HG03139 (cell line): ENCODE measurements at regions not wholly inside any gene's neighbourhood (a gene's known extent, or its start where the extent isn't known, plus 50 kb on each side); places are given as distances from the start of the nearest gene placed in this dataset.

Source experiments
- ATAC-seq: cut with Tn5 transposase; IDR thresholded peaks from one replicate; pipeline ENCODE4 v1.9.1; 2021; ENCODE audit not compliant: unreplicated experiment

GRCh38 chr13:53623146-53623545 is 594.5 kb downstream of the OLFM4 start:
- ATAC-seq, result no peak

DNA sequence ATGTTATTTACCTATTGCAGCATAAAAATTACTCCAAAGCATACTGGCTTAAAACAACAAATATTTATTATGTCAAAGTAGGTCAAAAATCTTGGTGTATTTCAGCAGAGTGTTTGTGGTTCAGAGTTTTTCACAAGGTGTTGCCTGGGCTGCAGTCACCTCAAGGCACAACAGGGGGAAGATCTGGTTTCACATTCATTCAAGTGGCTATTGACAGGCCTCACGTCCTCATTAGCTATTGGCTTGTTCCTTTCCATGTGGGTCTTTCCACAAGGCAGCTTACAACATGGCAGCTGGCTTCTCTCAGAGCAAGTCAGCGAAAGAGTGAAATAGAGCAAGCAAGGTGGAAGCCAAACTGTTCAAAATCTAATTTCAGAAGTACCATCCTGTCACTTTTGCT is 602.9 kb downstream of the OLFM4 start:
- no peak for ATAC-seq

GRCh38 chr13:53638040-53638439 is 609.4 kb downstream of the OLFM4 start:
- no peak for ATAC-seq

GRCh38 chr13:53642306-53642705 is 613.7 kb downstream of the OLFM4 start:
- ATAC-seq, result no peak

- ATAC-seq, result no peak
These were observed 620.1 kb downstream of the OLFM4 start for GRCh38 chr13:53648673-53649072.

GRCh38 chr13:53672005-53672404 is 643.4 kb downstream of the OLFM4 start:
- ATAC-seq, result no peak

DNA sequence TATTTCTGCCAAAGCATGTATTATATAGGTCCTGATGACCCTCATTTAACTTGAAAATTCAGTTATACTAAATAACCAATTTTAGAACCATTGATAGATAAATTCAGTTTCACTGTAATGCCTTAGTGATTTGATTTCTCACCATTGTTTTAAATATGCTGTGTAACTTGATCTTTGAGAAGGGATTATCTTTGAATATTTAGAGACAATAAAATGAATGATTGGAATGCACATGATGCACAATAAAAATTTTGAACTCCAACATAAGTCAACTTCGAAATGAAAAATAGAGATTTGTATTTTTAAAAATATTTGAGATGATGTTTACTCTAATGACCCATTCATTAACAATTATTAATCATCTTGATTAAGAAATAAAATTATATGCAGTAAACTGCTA is 654.5 kb downstream of the OLFM4 start:
- no peak for ATAC-seq

DNA sequence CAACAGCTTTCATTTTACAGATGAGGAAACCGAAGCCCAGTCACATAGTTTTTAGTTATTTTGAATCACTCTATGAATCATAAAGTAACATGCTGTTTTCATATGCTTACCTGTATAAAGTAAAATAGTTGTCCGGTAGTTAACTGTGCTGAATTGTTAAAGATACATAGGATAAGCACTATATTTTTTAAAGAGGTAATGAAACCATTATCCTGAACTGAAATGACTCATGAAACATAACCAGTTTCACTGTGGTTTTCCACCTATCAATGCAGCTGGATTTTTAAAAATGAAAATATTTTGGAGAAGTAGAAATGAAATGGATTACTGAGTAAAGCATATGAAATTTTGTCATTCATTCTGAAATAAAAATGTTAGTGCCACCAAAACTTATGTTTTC is 655.0 kb downstream of the OLFM4 start:
- ATAC-seq, result no peak

DNA sequence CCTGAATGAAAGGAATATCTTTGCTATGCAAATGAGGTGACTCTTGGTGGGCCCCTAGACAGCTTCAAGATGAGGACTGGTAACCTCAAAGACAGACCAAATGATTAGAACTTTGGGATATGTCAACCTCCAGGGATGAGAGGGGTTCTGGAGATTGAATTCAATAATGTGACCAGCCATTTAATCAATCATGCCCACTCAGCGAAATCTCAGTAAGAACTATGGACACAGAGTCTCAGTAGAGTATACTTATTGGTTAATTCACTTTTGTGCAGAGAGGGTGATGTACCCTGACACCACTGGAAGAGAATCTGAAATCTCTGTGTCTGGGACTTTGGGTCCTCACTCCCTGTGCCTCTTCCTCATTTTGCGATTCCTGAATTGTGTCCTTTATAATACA is 662.8 kb downstream of the OLFM4 start:
- ATAC-seq, result no peak

DNA sequence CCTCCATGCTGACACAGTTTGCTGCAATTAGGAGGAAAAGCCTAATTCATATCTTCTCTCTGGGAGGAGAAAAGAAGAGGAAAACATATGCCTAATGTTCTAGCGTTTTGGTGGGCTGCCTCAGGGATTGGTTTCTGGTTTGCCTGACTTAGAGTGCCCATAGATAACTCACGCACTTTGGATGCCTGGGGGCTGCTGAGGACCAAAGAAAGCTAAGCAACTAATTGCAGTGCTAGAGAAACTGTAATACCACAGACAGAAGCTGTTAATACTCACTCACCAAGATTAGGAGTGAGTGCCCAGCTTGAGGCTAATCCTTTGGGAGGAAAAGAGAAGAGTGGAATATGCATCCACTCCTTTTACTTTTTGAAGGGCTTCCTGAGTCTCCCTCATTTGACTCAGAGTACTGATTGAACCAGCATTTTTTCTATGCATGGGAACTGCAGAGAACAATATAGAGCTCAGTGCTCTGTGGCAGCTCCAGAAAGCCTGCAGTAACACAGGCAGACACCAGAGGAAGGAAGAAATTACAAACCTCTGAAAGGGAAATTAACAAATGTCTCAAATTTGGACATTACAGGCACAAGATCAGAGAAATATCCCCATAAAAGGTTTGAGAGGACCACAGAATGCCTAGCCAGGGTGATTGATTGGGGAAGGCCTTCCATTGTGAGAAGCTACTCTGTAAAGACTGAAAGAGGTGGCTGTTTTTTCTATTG is 666.4 kb downstream of the OLFM4 start:
- ATAC-seq, result no peak

- no peak for ATAC-seq
These were observed 674.9 kb downstream of the OLFM4 start for GRCh38 chr13:53703371-53704080.

DNA sequence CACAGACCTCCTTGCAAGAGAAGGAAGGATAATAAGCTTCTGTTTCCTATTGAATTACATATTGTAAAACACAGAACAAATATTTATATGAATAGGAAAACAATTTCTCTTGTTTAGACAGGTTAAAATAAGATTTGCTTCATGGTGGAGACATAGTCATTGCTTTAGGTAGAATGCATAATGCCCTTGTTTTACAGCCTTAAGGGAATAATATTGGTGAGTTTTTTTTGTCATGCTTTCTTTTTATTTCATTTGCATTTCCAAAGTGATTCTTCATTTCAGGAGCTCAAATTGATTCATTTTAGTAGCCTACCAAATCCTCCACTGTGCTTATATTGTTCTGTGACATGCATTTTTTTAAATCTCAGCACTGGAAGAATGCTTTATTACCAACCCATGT is 690.7 kb downstream of the OLFM4 start:
- ATAC-seq, result no peak

DNA sequence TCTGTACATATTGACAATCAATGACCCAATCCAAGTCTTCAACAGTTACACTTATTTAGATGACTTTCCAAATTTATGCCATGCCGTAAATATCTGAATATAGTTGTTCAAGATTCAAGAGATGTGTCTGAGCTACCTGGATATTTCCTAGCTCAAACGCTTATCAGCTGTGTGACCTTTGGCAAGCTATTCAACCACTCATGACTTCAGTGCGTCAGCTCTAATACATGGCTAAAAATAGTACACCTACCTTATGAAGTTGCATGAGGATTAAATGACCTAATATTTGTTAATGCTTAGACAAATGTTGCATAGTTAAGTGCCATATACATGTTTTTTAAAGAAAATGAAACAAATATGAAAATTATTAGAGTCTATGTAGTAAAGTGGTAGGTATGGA is 704.1 kb downstream of the OLFM4 start:
- no peak for ATAC-seq

GRCh38 chr13:53743906-53744305 is 715.3 kb downstream of the OLFM4 start:
- no peak for ATAC-seq

GRCh38 chr13:53747825-53748224 is 719.2 kb downstream of the OLFM4 start:
- ATAC-seq, result no peak

- ATAC-seq, result no peak
These were observed 720.7 kb downstream of the OLFM4 start for GRCh38 chr13:53749306-53749705.

DNA sequence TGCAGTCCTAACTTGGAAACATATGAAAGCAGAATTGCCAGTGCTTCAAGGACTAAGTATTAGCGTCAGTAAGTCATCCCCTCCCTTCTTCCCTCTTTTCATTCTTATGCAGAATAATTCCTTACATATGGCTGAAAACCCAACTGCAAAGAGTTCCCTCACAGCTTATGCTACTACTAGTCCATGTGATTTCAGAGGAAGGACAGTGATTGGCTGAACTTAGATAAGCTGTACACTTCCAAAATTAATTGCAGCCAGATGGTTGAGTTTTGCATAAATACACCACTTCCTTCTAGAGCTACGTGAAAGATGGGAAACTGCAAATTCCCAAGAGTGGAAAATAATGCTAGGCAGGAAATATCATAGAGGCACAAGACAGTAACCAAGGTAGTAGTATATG is 730.4 kb downstream of the OLFM4 start:
- no peak for ATAC-seq

DNA sequence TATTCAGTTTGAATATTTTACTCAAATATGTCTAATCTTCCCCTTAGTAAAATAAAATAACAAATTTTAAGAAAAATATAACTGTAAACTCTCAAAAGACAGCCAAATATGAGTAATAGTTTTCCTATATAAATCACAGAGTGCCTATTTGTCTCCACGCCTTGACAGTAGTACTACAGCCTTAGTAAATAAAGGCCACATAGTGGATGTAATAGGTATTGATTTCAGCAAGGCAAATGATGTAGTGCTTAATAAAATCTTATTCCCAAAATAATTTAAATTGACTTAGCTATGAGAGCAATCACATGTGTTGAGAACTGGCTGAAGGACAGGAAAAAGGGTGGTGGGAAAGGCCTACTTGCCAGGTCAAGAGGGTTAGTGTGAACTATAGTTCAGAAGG is 747.2 kb downstream of the OLFM4 start:
- no peak for ATAC-seq

GRCh38 chr13:53778937-53779336 is 750.3 kb downstream of the OLFM4 start:
- ATAC-seq, result no peak

GRCh38 chr13:53781941-53782340 is 753.3 kb downstream of the OLFM4 start:
- no peak for ATAC-seq

DNA sequence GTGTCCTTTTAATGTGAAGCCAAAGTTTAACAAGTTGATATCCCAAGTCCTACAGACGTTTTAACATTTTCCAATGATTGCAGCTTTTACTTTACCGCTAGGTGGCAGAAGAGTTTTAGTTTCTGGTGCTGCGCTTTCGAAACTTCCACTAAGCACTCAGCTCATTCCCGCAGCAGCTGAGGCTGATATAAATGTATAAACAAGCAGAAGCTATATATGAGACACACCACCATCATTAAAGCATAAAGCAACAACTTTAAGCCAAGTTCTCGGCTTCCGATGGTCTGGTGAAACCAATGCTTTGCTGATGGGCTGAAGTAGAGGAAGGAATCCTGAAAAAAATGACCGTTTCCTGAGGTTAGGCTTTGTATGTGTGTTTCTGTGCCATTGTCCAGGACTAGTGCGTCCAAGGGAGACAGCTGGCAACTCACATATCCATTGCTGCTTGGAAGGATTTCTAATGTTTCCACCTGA is 753.9 kb downstream of the OLFM4 start:
- ATAC-seq, result peak; percentile 57

DNA sequence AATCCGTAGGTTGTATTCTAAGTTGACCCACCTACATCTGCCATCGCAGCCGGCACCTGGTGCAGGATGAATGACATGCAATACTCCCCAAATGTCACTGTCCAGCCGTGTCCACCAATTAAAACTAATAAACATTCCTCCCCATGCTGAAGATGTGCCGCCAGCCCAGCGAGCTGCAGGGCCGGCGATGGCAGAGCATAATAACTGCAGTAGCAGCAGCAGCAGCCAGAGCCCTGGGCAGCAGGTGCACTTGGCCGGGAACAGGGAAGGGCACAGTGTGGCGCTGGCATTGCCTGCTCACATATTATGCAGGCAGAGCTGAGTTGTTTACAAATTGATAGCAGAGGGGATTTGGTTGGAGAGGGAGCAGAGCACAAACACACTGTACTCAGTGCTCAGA is 754.9 kb downstream of the OLFM4 start:
- no peak for ATAC-seq

DNA sequence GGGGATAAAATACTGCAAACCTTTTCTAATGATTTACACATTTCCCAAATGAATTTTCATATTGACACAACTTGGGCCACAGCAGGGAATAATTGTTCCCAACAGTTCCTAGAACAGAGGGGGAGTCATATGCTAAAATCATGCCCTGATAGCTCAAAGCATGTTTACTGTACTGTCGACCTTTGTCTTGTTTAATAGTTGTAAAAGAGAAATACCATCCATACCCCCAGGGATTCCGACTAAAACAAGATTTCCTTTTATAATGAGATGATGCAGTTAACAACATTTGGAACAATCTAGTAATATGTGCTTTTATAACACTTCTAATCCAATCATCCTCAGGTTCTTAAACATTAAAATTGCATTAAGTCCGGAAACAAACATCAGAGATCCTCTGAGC is 759.7 kb downstream of the OLFM4 start:
- ATAC-seq, result no peak
